HEK293T (cell line): ENCODE measurements at regions not wholly inside any gene's neighbourhood (a gene's known extent, or its start where the extent isn't known, plus 50 kb on each side); places are given as distances from the start of the nearest gene placed in this dataset.

ENCODE experiments used
- CTCF ChIA-PET: fragments of 350-600 bp; formaldehyde crosslinking; extraction: SDS; loops from one replicate; lab custom pipeline; 2021; ENCODE audit warnings: antibody characterized with exemption, inconsistent platforms; lab: Yijun Ruan, JAX
- POLR2A ChIA-PET: fragments of 350-600 bp; formaldehyde crosslinking; extraction: SDS; loops from one replicate; lab custom pipeline; 2020; ENCODE audit warnings: antibody characterized with exemption, inconsistent platforms; lab: Yijun Ruan, JAX
- DNase-seq: peaks from one replicate; pipeline ENCODE4 v3.0.0; 2012; ENCODE audit warnings: mixed read lengths; ENCODE audit errors: extremely low spot score
- ARNT ChIP-seq: fragments of 450-650 bp; IDR thresholded peaks from 2 replicates; pipeline ENCODE4 v1.6.1; 2017; ENCODE audit warnings: mild to moderate bottlenecking
- BHLHE40 ChIP-seq: fragments of 450-650 bp; IDR thresholded peaks from 2 replicates; pipeline ENCODE4 v1.6.1; 2016; ENCODE audit warnings: mild to moderate bottlenecking, moderate library complexity, borderline replicate concordance
- CTBP1 ChIP-seq: fragments of 450-650 bp; IDR thresholded peaks from 2 replicates; pipeline ENCODE4 v1.6.1; 2016; ENCODE audit warnings: borderline replicate concordance
- ELF4 ChIP-seq: fragments of 450-650 bp; IDR thresholded peaks from 2 replicates; pipeline ENCODE4 v1.6.1; 2017; ENCODE audit warnings: antibody characterized with exemption
- FOXA1 ChIP-seq: fragments of 450-650 bp; IDR thresholded peaks from 2 replicates; pipeline ENCODE4 v1.6.1; 2016; ENCODE audit warnings: mild to moderate bottlenecking
- FOXK2 ChIP-seq: fragments of 450-650 bp; IDR thresholded peaks from 2 replicates; pipeline ENCODE4 v1.6.1; 2016; ENCODE audit warnings: mild to moderate bottlenecking
- FOXM1 ChIP-seq: fragments of 450-650 bp; IDR thresholded peaks from 2 replicates; pipeline ENCODE4 v1.6.1; 2017; ENCODE audit warnings: mild to moderate bottlenecking, borderline replicate concordance
- HDGF ChIP-seq: fragments of 450-650 bp; IDR thresholded peaks from 2 replicates; pipeline ENCODE4 v1.6.1; 2017; ENCODE audit warnings: antibody characterized with exemption, borderline replicate concordance
- L3MBTL2 ChIP-seq: fragments of 450-650 bp; conservative IDR thresholded peaks from 2 replicates; pipeline ENCODE4 v1.6.1; 2016; ENCODE audit warnings: mild to moderate bottlenecking
- LEF1 ChIP-seq: fragments of 450-650 bp; IDR thresholded peaks from 2 replicates; pipeline ENCODE4 v1.6.1; 2017; ENCODE audit warnings: mild to moderate bottlenecking, borderline replicate concordance
- NFRKB ChIP-seq: fragments of 450-650 bp; IDR thresholded peaks from 2 replicates; pipeline ENCODE4 v1.6.1; 2016; ENCODE audit warnings: mild to moderate bottlenecking, moderate library complexity
- PKNOX1 ChIP-seq: fragments of 450-650 bp; IDR thresholded peaks from 2 replicates; pipeline ENCODE4 v1.6.1; 2016
- SP1 ChIP-seq: fragments of 450-650 bp; IDR thresholded peaks from 2 replicates; pipeline ENCODE4 v1.6.1; 2017
- SUZ12 ChIP-seq: fragments of 450-650 bp; IDR thresholded peaks from 2 replicates; pipeline ENCODE4 v1.6.1; 2016; ENCODE audit warnings: mild to moderate bottlenecking
- TARDBP ChIP-seq: fragments of 450-650 bp; IDR thresholded peaks from 2 replicates; pipeline ENCODE4 v1.6.1; 2016
- ZNF384 ChIP-seq: fragments of 450-650 bp; IDR thresholded peaks from 2 replicates; pipeline ENCODE4 v1.6.1; 2016

DNA sequence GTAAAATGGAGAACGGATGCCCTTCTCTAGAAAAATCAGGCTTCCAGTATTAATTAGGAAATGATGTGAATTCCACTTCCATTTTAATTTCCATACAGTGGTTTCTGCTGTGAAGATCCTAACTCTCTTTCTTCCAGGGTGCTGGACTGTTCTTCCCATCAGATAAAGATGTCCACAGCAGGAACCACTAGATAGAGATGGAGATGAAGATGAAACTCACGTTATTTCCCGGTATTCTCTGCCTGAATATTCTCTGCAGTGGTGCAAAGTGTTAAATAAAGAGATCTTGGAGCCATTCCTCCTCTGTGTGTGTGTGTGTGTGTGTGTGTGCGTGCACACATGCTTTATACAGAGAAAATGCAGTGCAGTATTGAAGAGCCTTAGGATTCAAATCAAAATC, 727.5 kb downstream of the KCNJ2 start:
- DNase-seq: no peak
- CTCF ChIA-PET: no interaction called here
- TF ChIP-seq LEF1 (no peak), HDGF (no peak), NFRKB (no peak), FOXA1 (no peak)
- POLR2A ChIA-PET: no interaction called here

GRCh38 chr17:70897446-70897845, 728.1 kb downstream of the KCNJ2 start:
- CTCF ChIA-PET: no interaction called here

GRCh38 chr17:70901870-70902269, 732.5 kb downstream of the KCNJ2 start:
- no peak for DNase-seq
- POLR2A ChIA-PET: no interaction called here
- CTCF ChIA-PET: no interaction called here
- TF ChIP-seq SP1 (no peak), LEF1 (no peak), FOXM1 (no peak), L3MBTL2 (no peak), TARDBP (no peak), FOXA1 (no peak), ELF4 (no peak), ARNT (no peak), FOXK2 (no peak), HDGF (no peak), PKNOX1 (no peak)

More at GRCh38 chr17:70897446-70897845, 728.1 kb downstream of the KCNJ2 start:
- POLR2A ChIA-PET: no interaction called here
- TF ChIP-seq SUZ12: no peak
- no peak for TF ChIP-seq FOXK2
- TF ChIP-seq NFRKB: no peak
- TF ChIP-seq BHLHE40: no peak
- no peak for TF ChIP-seq HDGF
- TF ChIP-seq PKNOX1: no peak
- no peak for TF ChIP-seq L3MBTL2
- no peak for TF ChIP-seq FOXA1
- no peak for DNase-seq

DNA sequence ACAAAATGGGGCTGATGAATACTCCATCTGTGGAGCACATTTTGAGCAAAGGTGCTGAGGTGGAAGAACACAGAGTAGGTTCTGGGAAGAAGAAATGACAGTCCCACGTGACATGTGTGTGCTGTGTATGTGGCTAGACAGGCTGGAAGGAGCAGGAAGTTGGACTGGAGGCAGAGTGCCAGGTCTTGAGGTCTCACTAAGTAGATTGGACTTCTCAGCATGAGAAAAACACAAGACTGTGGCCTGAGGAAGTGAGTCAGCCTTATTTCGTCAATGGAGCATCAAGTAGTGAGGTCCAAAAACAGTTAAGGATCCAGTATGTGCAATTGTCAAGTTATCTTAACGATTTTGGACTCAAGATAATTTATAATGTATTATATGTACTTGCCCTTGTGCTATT, 736.5 kb downstream of the KCNJ2 start:
- no peak for TF ChIP-seq FOXM1
- TF ChIP-seq LEF1: no peak
- no peak for TF ChIP-seq SUZ12
- no peak for TF ChIP-seq L3MBTL2
- no peak for TF ChIP-seq BHLHE40
- no peak for TF ChIP-seq ARNT
- ChIA-PET POLR2A (no interaction called here), CTCF (no interaction called here)
- DNase-seq: no peak

- no peak for DNase-seq
- POLR2A ChIA-PET: no interaction called here
- TF ChIP-seq ARNT (no peak), SUZ12 (no peak), CTBP1 (no peak), TARDBP (no peak)
- CTCF ChIA-PET: no interaction called here
These were observed 737.5 kb downstream of the KCNJ2 start for GRCh38 chr17:70906808-70907207.

DNA sequence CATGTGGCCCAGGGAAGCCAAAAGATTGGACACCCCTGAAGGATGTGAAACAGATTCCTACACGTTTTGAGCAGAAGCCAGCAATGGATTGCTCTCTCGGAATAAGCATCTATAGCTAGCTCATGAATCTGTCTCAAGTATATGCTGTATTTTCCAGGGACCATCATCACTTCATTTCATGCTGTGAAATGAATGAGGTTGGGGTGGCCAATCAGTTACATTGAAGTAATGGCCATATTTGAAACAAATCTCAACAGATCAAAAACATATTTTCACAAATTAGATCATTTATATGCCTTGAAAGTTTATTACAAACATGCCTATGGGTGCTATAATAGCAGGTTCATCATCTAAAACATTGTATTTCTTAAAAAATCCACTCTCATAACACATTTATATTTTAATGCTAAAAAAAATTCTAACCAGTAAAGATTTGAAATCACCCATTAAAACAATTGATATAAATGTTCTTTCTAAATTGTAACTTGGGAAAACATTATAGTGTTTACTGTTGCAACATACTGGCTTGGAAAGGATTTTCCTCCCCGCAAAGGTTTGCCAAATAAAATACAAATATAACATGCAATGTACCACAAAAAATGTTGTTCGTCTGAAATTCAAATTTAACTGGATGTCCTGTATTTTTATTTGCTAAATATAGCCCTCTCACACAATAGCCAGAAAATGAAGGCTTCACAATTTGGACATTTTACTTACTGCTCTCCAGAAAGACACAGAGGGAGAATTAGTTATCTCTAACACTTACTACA, 743.6 kb downstream of the KCNJ2 start:
- no peak for DNase-seq
- POLR2A ChIA-PET: no interaction called here
- TF ChIP-seq FOXA1: no peak
- no peak for TF ChIP-seq ELF4
- no peak for TF ChIP-seq PKNOX1
- TF ChIP-seq NFRKB: no peak
- no peak for TF ChIP-seq BHLHE40
- TF ChIP-seq CTBP1: no peak
- no peak for TF ChIP-seq FOXK2
- no peak for TF ChIP-seq ARNT
- no peak for TF ChIP-seq SP1
- no peak for TF ChIP-seq SUZ12
- TF ChIP-seq HDGF: no peak
- no peak for TF ChIP-seq LEF1
- TF ChIP-seq ZNF384: no peak
- no peak for TF ChIP-seq TARDBP
- no peak for TF ChIP-seq FOXM1
- no peak for TF ChIP-seq L3MBTL2
- CTCF ChIA-PET: no interaction called here

- DNase-seq: no peak
- ChIA-PET POLR2A (no interaction called here), CTCF (no interaction called here)
- TF ChIP-seq HDGF: no peak
- no peak for TF ChIP-seq SUZ12
- TF ChIP-seq SP1: no peak
- no peak for TF ChIP-seq TARDBP
- TF ChIP-seq FOXK2: no peak
- no peak for TF ChIP-seq ZNF384
- no peak for TF ChIP-seq LEF1
- no peak for TF ChIP-seq FOXM1
- no peak for TF ChIP-seq FOXA1
- no peak for TF ChIP-seq BHLHE40
- no peak for TF ChIP-seq CTBP1
These were observed 747.1 kb downstream of the KCNJ2 start for GRCh38 chr17:70916469-70916868.
